Transverse colon (tissue), 4 donors: ENCODE measurements at regions not wholly inside any gene's neighbourhood (a gene's known extent, or its start where the extent isn't known, plus 50 kb on each side); places are given as distances from the start of the nearest gene placed in this dataset.

Experiments used
- DNase-seq: peaks from one replicate; pipeline ENCODE4 v3.0.0-alpha.2; 2019
- H3K27ac ChIP-seq, 4 donors: fragments of 200-600 bp; sonication (generic); 2 replicates each; pipeline ENCODE4 v1.5.1; 2016 to 2018; ENCODE audit warnings: inconsistent platforms in 4 of 4
- H3K27me3 ChIP-seq: fragments of 200-600 bp; sonication (generic); 2 replicates; pipeline ENCODE4 v1.5.1; 2017; ENCODE audit warnings: inconsistent platforms
- H3K36me3 ChIP-seq, 4 donors: fragments of 200-600 bp; sonication (generic); 2 replicates each; pipeline ENCODE4 v1.5.1; 2017 to 2019; ENCODE audit warnings: inconsistent platforms in 4 of 4
- H3K4me1 ChIP-seq, 4 donors: fragments of 200-600 bp; sonication (generic); 2 replicates each; pipeline ENCODE4 v1.5.1; 2017 to 2020; ENCODE audit warnings: inconsistent platforms in 4 of 4
- H3K4me3 ChIP-seq, 4 donors: fragments of 200-600 bp; sonication (generic); 1 replicate in 1 of 4; 2 replicates in 3 of 4; pipeline versions ENCODE4 v1.5.1 to v1.6.1; 2017 to 2019; ENCODE audit warnings: inconsistent platforms in 4 of 4
- H3K9me3 ChIP-seq, 2 donors: fragments of 200-600 bp; sonication (generic); 2 replicates each; pipeline ENCODE4 v1.5.1; 2017 to 2019; ENCODE audit warnings: inconsistent platforms in 2 of 2
- EP300 ChIP-seq: sonication (generic); formaldehyde crosslinking; IDR thresholded peaks from one replicate; pipeline ENCODE4 v1.6.1; 2017; ENCODE audit warnings: antibody characterized with exemption, low read depth
- POLR2A ChIP-seq: fragments of 450-650 bp; IDR thresholded peaks from one replicate; pipeline ENCODE4 v1.6.1; 2016; ENCODE audit warnings: antibody characterized with exemption, mild to moderate bottlenecking, moderate library complexity
- POLR2AphosphoS5 ChIP-seq, 3 donors: sonication (generic); formaldehyde crosslinking; IDR thresholded peaks; one replicate each; pipeline ENCODE4 v1.6.1; 2016; ENCODE audit warnings: antibody characterized with exemption in 3 of 3
- WGBS, 2 donors: methylation state at CpG; one replicate each; pipeline ENCODE4 v1.1.5; 2018; ENCODE audit warnings: low coverage in 1 of 2; 5-methylcytosine and 5-hydroxymethylcytosine counted together
- in situ Hi-C, 4 donors: fragments of 200-750 bp; cut with MboI; loops; one replicate each; pipeline versions ENCODE4 v1.15.0 to v1.15.1; 2017; ENCODE audit warnings: low sequenced_read_pairs in 3 of 4, low pct_ligation_motif_present in 1 of 4, low pct_unique_long_range_greater_than_20kb in 1 of 4
- intact Hi-C: fragments of 100-400 bp; cut with DNase I; formaldehyde crosslinking; loops from one replicate; pipeline ENCODE4 v1.15.1; 2023; ENCODE audit warnings: low total_unique reads
- TF ChIP-seq, protein P1 (sequence below), 5 experiments: fragments of 200-600 bp in 3 of 5; fragments of 450-650 bp in 2 of 5; sonication (generic) in 3 of 5; IDR thresholded peaks; 1 replicate in 2 of 5; 2 replicates in 3 of 5; pipeline ENCODE4 v1.5.1; 2016 to 2017; ENCODE audit warnings: antibody characterized with exemption in 5 of 5, inconsistent platforms in 3 of 5, mild to moderate bottlenecking in 2 of 5, moderate library complexity in 1 of 5

DNA sequence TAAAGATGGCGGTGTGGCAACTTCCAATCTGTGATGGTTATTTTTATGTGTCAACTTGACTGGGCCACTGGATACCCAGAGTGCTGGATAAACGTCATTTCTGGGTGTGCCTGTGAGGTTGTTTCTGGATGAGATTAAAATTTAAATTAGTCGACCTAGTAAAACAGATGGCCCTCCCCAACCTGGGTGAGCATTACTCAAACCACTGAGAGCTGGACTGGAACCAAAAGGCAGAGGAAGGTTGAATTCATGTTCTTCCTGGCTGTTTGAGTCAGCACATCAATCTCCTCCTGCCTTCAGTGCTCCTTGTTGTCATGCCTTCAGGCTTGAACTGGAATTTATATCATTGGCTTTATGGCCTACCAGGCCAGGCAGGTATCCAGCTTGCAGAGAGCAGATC is 190.8 kb upstream of the RGPD4 start:
- WGBS, 2 donors, result 66 to 73% methylated on average over 3 of the region's 3 CpGs
- H3K27ac ChIP-seq, result no peak overlapping the region
- no peak for DNase-seq
- in situ Hi-C loops (no loop called here), intact Hi-C loops (no loop called here)
- H3K36me3 ChIP-seq, result no peaks in the 10 kb centered on the region
- H3K4me3 ChIP-seq, result no peak overlapping the region
- H3K9me3 ChIP-seq, result peaks cover 3 to 9% of the 10 kb centered on the region in 2 donors
- no peaks in the 10 kb centered on the region for H3K27me3 ChIP-seq
- H3K4me1 ChIP-seq, result no peaks in the 10 kb centered on the region
- TF ChIP-seq POLR2A (no peak), EP300 (no peak), POLR2AphosphoS5 (IDR thresholded peaks at IDR 0.05) (no peak)
- TF ChIP-seq, protein P1, sequence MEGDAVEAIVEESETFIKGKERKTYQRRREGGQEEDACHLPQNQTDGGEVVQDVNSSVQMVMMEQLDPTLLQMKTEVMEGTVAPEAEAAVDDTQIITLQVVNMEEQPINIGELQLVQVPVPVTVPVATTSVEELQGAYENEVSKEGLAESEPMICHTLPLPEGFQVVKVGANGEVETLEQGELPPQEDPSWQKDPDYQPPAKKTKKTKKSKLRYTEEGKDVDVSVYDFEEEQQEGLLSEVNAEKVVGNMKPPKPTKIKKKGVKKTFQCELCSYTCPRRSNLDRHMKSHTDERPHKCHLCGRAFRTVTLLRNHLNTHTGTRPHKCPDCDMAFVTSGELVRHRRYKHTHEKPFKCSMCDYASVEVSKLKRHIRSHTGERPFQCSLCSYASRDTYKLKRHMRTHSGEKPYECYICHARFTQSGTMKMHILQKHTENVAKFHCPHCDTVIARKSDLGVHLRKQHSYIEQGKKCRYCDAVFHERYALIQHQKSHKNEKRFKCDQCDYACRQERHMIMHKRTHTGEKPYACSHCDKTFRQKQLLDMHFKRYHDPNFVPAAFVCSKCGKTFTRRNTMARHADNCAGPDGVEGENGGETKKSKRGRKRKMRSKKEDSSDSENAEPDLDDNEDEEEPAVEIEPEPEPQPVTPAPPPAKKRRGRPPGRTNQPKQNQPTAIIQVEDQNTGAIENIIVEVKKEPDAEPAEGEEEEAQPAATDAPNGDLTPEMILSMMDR (IDR thresholded peaks at IDR 0.05), result no peak

DNA sequence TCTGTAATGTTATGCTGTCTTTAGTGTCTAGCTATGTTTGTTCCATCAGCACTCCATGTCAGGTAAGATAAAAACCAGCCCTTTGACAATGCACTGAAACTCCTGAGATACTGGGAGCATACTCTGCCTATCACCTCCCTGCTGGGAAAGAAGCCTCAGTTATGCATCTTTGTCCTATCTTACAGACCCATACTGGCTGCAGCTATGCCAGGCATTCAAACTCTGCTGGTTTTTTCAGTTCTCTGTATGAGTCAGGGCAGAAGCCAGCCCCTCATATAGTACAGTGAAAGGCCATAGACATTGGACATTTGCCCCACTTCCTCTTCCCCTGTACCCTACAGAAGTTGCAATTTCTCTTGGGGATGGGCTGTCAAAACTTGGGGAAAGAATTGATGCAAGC is 181.1 kb upstream of the RGPD4 start:
- H3K27me3 ChIP-seq, result no peaks in the 10 kb centered on the region
- no peak overlapping the region for H3K27ac ChIP-seq
- no peaks in the 10 kb centered on the region for H3K4me1 ChIP-seq
- in situ Hi-C loops, result no loop called here
- no peaks in the 10 kb centered on the region for H3K36me3 ChIP-seq
- no peak overlapping the region for H3K4me3 ChIP-seq
- TF ChIP-seq POLR2AphosphoS5 (IDR thresholded peaks at IDR 0.05) (no peak), POLR2A (no peak), EP300 (no peak)
- TF ChIP-seq, protein P1 (IDR thresholded peaks at IDR 0.05), result no peak
- DNase-seq, result no peak
- intact Hi-C loops, result no loop called here
- H3K9me3 ChIP-seq, result peaks cover 7 to 10% of the 10 kb centered on the region in 2 donors

DNA sequence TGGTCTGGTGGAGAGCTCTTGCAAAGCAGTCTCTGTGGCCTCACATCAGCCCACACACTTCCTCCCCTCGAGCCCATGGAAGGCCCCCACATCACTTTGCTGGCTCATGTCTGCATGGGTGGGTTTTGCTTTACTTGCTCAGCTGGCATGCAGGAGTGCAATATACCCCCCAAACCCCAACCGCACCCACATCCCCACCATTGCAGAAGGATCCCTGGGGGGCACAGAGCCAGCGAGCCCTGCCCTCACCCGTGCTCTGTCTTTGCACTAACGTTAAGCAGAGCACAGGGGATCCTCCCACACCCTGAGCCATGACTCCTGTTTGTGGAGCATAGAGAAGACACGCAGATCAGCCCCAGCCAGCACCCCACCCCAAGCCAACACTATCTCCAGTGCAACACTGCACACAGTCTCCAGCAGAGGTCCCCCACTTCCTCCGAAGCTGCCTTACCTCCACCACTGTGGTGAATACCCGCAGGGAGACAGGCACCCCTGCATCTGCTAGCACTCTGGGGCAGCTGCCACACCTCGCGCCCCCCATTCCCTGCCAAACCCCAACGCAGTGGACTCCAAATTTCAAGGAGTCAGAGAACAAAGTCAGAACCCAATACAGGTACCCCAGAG is 177.8 kb upstream of the RGPD4 start:
- TF ChIP-seq POLR2AphosphoS5 (IDR thresholded peaks at IDR 0.05), result no peak
- no peak for TF ChIP-seq POLR2A
- TF ChIP-seq, protein P1 (IDR thresholded peaks at IDR 0.05), result no peak
- TF ChIP-seq EP300, result no peak
- no peaks in the 10 kb centered on the region for H3K36me3 ChIP-seq
- WGBS, 2 donors, result 80 to 85% methylated on average over 1 to 10 of the region's 11 CpGs
- no peak overlapping the region for H3K4me3 ChIP-seq
- no peak for DNase-seq
- peaks cover 7 to 8% of the 10 kb centered on the region in 2 donors for H3K9me3 ChIP-seq
- H3K27me3 ChIP-seq, result no peaks in the 10 kb centered on the region
- H3K27ac ChIP-seq, result no peak overlapping the region
- intact Hi-C loops (no loop called here), in situ Hi-C loops (no loop called here)
- H3K4me1 ChIP-seq, result no peaks in the 10 kb centered on the region

DNA sequence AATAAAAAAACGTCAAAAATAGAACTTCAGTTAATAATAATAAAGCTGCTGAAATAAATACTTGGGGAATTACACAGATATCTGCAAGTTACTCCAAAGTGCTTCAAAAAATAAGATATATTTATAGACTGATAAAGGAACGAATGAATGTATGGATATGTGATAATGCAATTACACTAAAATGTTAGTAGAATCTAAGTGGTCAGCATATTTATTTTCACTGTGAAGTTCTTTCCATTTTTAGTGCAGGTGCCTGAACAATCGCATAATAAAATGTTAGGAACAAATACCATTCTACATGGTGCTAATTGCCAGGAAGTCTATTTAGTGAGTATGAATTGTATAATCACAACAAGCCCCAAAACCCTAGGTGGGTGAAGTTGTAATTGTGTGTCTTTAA is 169.6 kb upstream of the RGPD4 start:
- 60 to 85% methylated on average over 3 of the region's 3 CpGs for WGBS, 2 donors
- no peaks in the 10 kb centered on the region for H3K4me1 ChIP-seq
- no peak overlapping the region for H3K4me3 ChIP-seq
- intact Hi-C loops, result no loop called here
- H3K27me3 ChIP-seq, result no peaks in the 10 kb centered on the region
- no peak overlapping the region for H3K27ac ChIP-seq
- TF ChIP-seq, protein P1 (IDR thresholded peaks at IDR 0.05), result no peak
- TF ChIP-seq POLR2AphosphoS5 (IDR thresholded peaks at IDR 0.05) (no peak), POLR2A (no peak), EP300 (no peak)
- no peaks in the 10 kb centered on the region for H3K36me3 ChIP-seq
- in situ Hi-C loops, result no loop called here
- H3K9me3 ChIP-seq, result no peaks in the 10 kb centered on the region
- no peak for DNase-seq
